Activated CD4-positive, alpha-beta T cell treated with anti-CD3 and anti-CD28 coated beads, Interleukin-10, Interleukin-2, amounts not matched to agents 100 ng/mL and 50 ng/mL, durations not matched to agents 16 hours and 8 hours (primary cell): ENCODE measurements at regions not wholly inside any gene's neighbourhood (a gene's known extent, or its start where the extent isn't known, plus 50 kb on each side); places are given as distances from the start of the nearest gene placed in this dataset.
A peak's percentile ranks its signal among the peaks of the same experiment; 100 is the strongest.
"Not testable (repeated sequence)": the region's sequence is repeated elsewhere in the genome, so short reads cannot be mapped to it uniquely, and the experiment has no call there.

ENCODE experiments used
- DNase-seq: peaks from one replicate; pipeline ENCODE4 v3.0.0-alpha.2; 2020

- no peak for DNase-seq
Observed at GRCh38 chr18:51248685-51249084, 51.2 kb upstream of the MEX3C start.

- no peak for DNase-seq
Observed at GRCh38 chr18:51250006-51250405, 52.5 kb upstream of the MEX3C start.

- no peak for DNase-seq
Observed at GRCh38 chr18:51250458-51251024, 53.1 kb upstream of the MEX3C start.

DNA sequence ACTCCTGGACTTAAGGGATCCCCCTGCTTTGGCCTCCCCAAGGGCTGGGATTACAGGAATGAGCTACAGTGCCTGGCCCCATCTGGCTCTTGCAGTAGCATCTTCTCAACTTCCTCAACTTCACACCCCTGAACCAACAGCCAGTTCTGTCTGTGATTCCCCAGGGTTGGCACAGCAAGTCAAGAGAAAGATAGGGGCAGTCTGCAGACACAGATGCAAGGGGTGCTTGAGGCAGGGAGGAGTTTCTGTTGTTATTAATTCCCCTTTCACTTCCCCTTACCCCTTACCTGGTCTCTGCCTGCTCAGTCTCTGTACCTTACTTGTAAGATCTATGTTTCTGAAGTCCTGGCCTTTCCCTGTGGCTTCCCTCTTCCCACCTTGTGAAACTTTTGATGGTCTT lies 54.1 kb upstream of the MEX3C start:
- no peak for DNase-seq

- no peak for DNase-seq
Observed at GRCh38 chr18:51253476-51253875, 56.0 kb upstream of the MEX3C start.

GRCh38 chr18:51255693-51256092 lies 58.2 kb upstream of the MEX3C start:
- DNase-seq, result no peak

DNA sequence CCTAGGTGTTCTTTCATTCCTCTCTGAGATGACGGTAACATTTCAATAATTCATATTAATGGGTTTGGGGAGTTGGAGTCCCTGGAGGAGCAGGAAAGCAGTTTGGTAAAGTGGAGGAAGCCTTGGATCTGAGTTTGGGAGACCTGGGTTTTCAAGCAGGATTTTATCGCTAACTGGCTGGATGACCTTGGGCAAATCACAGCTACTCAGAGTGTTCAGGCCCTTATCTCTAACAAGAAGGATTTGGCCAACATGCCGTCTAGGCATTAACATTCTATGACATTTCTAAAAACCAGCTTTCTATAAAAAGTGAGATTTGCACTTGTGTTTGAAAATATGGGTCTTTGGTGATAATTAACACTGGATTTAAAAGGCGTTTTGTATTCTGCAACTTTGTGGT lies 59.7 kb upstream of the MEX3C start:
- no peak for DNase-seq

GRCh38 chr18:51260118-51260517 lies 62.6 kb upstream of the MEX3C start:
- no peak for DNase-seq

GRCh38 chr18:51266077-51266476 lies 68.6 kb upstream of the MEX3C start:
- not testable (repeated sequence) for DNase-seq

DNA sequence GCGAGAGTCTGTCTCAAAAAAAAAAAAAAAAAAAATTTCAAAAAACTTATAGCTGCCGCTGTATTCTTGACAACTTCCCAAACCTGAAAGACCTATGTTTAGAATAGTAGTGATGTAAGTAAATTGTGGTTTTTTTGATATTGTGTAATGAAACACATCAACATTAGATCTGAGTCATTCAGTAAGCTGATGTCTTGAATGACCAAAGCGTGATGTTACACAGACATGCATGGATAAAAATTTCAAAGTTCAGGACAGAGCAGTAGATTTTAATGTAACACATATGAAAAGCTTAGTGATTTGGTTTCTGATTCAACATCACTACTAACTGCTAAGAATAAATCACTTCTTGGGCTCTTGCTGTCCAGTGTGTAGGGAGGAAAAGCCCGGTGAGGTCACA lies 69.3 kb upstream of the MEX3C start:
- DNase-seq, result peak; percentile 14

DNA sequence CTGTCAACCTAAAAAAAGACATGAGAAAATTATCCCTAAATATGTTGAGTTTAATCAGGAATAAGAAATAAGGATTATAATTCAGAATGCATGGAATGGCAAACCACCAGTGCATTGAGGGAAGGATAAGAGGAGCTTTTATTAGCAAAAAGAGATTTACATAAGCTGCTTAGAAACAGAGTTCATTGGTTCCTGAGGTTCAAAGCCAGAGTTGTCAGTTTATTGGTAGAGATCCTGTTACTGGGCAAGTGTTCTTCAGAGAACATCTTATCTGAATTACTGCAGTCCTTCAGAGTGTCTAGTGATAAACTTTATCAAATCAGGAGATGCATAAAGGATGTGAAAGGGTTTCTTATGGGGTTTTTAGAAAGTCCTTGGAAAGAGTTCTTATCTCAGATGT lies 76.0 kb upstream of the MEX3C start:
- DNase-seq, result no peak

GRCh38 chr18:51275712-51276476 lies 78.4 kb upstream of the MEX3C start:
- DNase-seq, result no peak

GRCh38 chr18:51278045-51278649 lies 80.7 kb upstream of the MEX3C start:
- DNase-seq, result peak; percentile 69

DNA sequence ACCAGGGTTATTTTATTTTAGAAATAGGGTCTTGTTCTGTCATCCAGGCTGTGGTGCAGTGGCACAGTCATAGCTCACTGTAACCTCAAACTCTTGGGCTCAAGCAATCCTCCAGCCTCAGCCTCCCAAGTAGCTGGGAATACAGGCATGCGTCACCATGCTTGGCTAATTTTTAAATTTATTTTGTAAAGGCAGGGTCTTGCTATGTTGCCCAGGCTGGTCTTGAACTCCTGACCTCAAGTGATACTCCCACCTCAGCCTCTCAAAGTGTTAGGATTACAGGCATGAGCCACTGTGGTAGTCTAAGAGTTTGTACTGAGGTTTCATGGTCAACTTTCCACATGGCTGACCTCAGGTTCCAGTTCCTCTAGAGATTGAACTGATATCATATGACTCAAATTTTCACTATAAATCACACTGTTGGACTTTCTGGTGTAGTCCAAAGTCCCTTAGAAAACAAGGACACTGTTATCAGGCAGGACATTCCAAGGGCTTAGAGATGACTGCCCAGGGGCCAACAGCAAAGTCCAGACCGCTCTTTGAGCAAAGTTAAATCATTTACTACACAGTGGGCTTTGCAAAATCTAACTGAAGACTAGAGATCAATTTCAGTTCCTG lies 82.0 kb upstream of the MEX3C start:
- DNase-seq, result no peak

DNA sequence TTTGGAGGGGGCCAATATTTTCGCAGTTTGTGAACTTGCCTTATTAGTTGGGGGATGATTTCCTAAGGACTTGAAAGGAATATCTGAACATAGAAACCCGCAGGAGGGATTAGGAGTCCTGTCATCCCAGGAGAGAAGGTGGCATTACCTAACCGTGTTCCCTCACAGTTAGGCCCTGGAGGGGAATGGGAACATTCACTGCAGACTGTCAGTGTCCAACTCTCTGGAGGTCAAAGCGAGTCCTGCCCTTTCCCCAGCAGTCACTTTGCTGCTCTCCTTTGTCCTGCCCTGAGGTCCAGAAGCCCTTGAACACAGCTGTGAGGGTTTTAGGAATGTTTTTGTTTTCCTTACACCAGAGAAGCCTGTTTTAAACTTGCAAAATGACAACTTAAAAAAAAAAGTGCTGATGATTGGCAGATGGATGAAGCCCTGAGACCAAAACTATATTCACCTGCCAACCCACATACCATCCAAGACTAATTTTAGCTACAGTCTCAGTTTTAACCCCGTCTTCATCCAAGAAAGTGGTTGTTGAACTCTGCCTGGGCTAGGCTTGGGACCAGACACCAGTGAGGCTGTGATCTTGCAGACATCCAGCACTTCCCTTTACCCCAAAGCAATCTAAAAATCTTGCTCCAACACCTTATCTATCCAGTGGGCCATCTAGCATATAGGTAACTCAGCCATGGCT lies 90.5 kb upstream of the MEX3C start:
- DNase-seq, result no peak

- DNase-seq, result no peak
Observed at GRCh38 chr18:51288582-51288981, 91.1 kb upstream of the MEX3C start.

GRCh38 chr18:51290860-51291259 lies 93.4 kb upstream of the MEX3C start:
- DNase-seq, result no peak

DNA sequence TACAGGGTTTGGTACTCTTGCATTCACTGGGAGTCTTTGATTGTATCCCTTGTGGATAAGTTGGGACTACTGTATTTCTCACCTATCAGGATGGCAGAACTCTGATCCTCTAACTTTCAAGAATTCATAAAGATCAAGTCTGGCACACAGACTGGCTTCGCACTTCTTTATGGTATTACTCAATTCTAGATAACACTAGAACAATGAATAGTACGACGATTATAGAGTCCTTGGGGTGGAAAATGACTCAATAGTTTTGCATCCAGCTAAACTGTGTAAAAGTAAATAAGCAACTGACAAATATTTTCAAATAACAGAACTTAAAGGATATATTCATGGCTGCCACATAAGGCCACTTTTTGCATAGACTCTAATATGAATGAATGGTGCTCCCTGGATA lies 103.4 kb upstream of the MEX3C start:
- DNase-seq, result peak; percentile 9

DNA sequence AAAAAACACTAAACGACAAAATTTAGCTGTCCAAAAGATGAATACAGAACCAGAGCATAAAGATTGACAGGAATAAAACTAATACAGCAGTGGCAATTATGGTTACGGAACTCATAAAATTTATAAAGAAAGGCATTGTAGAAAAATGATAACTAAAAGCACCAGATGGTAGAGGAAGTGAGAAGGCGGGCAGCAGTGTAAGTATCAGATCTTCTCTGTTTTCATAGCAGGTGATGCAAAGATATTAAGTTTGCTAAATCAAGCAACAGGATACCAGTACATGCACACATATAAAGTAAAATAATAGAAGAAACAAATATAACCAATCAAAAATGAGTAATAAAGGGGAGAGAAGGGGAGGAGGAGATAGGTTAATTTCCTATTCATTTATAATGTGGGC lies 103.9 kb upstream of the MEX3C start:
- no peak for DNase-seq

DNA sequence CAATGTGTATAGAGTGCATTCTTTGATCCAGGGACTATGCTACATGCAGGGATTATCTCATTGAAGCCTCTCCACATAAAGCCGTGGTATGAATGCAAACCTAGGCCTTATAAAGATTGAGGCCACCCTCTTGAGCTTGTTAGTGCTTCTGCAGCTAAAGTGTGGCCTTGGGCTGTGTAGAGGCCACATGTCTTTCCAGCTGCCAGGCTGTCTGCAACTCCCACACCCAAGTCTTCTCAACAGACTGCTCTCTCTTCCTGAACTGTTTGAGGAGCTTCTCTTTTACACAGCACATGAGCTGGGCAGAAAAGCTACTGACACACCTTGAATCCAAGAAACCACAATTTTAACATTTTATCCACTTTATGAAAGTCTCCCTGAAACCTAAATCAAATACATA lies 119.2 kb upstream of the MEX3C start:
- no peak for DNase-seq

- DNase-seq, result no peak
Observed at GRCh38 chr18:51321696-51322095, 124.2 kb upstream of the MEX3C start.

DNA sequence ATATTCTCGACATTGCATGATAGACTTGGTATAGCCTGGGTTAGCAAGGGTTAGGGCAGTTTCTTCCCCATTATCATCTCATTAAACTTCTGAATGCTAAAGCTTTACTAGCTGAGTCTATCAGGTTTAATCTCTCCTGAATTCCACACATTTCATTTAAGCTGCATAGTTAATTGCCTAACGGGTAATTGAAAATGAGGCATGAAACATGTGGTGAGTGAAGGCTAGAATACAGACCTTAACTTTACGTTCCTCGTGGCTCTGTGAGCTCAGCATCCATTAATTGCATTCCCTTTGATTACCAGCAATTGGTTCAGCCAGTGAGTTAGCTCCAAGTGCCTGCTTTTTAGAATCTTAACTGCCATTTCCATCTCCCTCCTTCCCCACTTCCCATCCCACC lies 126.5 kb upstream of the MEX3C start:
- DNase-seq, result no peak

GRCh38 chr18:51330148-51330547 lies 132.7 kb upstream of the MEX3C start:
- no peak for DNase-seq

DNA sequence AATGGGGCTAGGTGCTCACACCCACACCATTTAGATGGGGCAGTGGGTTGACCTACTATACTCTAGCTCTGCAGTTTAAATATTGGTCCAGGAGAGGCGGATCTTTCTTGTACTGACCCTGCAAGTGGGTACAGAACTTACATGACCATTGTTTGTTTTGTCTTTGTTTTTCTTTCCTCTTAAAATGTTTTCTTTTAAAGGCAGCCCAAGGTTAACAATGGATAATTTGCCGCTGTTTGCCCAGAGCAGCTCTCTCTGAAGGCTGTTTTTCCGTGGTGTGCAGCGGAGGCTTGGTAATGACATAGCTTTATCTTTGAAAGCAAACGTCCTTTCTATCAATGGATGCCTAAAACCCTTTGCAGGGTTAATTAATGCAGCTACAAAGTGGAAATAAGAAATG lies 133.3 kb upstream of the MEX3C start:
- no peak for DNase-seq
